HG02943 (cell line): ENCODE measurements at regions not wholly inside any gene's neighbourhood (a gene's known extent, or its start where the extent isn't known, plus 50 kb on each side); places are given as distances from the start of the nearest gene placed in this dataset.

Experiments
- ATAC-seq: cut with Tn5 transposase; IDR thresholded peaks from one replicate; pipeline ENCODE4 v1.9.1; 2021; ENCODE audit warnings: mild to moderate bottlenecking, low read depth, moderate library complexity; ENCODE audit not compliant: unreplicated experiment

DNA sequence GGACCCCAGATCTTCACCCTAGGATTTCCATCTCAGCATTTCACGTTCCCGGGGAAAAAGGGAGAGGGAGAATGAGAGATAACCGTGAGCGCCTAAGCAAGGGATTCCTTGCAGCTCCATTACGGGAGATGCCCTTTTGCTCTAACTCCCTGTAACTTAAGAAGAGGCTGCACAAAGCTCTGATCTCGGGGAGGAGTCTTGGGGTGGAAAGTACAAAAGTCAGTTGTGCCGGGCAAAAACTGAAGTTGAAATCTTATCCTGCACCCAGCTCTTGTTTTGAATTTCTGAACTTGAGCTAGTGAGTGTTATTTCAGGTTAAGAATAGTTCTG is 256.4 kb upstream of the SOX21 start:
- ATAC-seq: no peak

DNA sequence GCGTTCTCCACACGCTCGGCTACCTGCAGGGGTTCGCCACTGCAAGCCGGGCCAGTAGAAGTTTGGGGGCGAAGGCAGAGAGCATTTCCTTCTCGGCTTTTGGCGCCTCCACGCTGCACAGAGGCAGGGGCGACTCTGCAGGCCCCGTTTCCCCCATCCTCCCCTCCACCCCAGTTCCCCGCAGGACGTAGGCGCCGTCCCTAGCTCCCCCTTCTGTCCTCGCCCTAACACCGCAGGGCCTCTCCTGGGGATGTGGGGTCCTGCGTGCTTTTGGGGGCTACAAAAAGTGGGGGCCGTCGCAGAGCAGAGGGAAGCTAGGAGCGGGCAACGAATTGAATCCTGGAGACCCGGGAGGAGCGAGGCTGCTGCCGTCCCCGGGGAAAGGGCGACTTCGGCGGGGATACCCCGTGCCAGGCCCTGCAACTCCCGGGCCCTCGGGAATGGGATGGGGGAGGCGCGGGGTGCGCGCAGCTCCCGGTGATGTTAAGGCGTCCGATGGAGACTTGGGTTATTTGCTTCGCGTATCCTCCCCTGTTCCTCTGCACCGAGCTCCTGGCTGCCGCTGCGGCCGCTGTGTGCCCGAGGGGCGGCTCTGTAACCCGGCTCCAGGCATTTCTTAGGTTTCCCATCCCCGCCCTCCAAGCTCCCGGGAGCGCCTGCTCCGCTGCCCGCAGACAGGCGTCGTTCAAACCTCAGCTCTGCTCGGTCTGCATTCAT is 255.9 kb upstream of the SOX21 start:
- no peak for ATAC-seq

DNA sequence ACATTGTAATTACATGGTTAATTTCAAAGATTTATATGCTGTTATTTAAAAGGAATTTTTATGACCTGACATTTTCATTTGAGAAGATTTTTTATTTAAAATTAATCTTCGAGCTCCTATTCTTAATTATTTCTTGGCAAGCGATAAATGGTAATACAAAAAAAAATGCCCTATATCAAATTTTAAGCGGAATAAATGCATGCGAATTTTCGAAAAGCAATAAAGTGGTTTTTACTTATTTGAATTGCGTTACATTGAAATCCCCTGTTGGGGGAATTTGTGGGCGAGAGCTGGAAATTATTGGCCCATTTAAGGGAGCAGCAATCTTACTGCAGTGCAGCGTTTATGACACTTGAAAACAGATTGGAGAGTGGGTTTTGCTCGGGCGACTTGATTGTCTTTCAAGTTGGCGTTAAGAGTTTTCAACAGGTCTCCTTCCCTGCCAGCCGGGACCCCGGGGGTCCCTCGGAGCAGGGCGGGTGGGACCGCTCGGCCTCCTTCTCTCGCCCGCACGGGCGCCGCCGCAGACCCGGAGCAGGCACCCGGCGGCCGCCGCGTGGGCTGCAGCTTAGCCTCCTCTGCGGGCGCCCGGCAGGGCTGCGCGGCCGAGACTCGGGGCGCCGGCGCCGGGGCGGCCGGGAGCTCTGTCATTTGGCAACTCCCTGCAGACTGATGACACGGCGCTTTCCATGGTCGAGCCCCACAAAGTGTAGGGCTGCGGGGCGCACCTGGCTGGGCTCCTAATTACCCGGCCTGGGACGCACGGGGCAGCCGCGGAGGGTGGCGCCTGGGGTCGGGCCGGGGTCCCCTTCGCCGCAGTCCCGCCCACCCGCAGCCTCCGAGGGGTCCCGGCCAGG is 255.1 kb upstream of the SOX21 start:
- ATAC-seq: no peak

DNA sequence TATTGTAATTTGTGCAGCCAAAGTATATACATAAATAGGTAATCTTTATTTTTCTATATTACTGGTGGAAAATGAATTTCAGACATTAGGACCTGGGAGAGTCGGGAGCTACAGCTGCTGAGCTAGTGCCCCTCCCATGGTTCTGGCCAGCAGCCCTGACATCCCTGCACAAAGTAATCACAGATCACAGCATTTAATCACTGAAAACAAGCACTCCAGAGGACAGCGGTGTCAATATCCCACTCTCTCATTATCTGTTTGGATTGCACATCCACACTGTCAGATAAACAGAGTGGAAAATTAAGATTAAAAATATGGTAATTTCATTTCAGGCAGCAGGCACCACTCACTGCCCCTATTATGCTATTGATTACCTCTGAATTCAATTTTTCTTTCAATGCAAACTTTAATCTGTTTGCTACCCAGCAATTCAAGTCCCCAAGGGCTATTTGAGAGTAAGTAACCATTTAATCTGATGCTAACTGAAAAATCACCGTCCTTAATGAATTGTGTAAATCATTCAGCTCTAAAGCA is 254.1 kb upstream of the SOX21 start:
- ATAC-seq: no peak

DNA sequence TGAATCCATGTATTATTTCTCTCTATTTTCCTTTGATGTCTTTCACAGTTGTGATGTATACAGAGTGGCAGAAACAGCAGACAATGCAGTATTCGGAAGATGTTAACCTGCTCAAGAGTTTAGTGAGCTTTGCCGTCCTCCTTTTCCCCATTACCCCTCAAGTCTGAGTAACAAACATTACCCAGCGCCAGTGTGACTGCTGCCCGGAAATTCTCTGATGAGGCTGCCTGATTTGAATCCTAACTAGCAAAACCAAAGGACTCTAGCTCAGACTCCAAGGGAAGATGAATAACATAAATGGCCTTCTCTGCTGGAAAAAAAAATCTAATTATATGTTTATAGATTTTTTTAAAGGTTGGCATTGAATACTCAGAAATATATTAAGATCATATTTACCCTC is 247.3 kb upstream of the SOX21 start:
- no peak for ATAC-seq

DNA sequence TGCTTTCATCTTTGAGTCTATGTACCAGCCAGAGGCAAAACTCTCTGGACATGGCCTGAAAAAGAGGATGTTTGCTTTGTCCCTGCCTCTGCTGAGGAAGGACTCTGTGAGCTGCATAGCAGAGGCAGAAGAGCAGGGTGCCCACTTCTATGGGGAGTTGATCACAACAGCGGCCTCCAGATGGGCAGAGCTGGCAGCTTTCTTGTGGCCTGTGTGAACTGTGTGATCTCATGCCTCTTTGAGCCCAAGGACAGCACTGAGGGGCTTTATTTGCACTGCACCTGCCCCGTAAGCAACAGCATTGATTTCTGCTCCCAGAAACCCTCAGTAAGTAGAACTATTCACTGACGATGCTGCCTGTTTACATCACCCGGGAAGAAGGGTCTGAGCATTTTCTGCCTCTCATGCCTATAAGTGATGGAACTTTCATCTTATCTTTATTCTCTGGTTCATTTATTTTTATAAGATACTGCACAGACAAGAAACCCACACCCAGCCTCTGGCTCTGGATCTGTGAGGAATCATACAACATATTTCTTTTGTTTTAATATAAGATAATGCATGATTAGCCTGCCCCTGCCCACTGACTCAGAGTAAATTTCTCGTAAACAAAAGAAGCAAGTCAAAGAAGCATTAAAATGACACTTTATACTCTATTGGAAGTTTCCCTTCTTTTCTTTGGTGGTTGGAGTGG is 244.2 kb upstream of the SOX21 start:
- no peak for ATAC-seq

DNA sequence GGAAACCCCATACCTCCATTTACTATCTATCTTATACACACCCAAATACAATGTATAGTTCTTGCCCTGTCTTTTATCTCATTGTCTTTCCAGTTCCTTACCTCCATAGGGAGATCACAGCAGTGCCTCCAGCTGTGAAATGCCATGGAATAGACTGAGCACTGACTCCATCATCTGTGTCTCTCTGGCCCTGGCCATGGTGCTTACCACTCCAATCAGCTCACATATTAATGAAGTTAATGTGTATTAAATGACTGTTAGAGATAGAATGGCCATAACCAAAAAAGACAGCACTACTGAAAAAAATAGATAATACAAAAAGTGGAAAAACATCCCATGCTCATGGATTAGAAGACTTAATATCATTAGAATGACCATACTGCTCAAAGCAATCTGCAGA is 240.4 kb upstream of the SOX21 start:
- no peak for ATAC-seq

DNA sequence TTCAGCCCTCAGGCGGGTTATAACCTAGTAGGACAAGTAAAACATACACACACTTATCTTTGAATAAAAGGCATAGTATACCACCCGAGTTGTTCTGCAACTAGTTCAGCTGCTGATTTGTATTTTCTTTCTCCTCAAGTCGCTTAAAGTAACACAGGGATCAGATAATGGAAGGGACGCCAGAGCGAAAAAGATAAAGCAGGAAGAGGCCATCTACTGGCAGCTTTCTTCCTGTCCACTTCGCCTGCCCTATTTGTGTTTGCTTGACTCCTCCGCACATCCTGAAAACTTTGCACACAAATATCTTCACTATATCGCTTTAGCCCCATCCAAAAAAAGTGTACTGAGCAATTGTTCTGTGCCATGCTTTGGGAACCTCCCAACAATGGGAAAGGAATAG is 238.0 kb upstream of the SOX21 start:
- no peak for ATAC-seq

DNA sequence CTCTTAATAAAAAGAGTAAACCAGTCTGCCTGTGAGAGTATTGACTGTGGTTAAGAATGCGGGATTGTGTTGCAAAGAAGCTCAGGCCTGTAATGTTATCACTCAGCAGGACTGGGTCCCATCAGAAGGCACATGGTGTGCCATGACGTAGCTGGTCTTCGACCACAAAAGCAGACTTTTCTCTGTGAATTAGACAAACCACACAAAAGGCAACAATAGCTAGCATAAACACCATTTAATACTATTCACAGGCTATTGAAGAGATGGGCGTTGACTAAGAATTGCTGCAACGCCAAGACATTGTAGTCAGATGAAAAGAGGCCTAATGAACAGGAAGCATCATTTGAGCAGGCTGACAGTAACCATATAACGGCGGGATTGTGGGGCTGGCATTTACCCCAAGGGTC is 235.6 kb upstream of the SOX21 start:
- ATAC-seq: no peak

DNA sequence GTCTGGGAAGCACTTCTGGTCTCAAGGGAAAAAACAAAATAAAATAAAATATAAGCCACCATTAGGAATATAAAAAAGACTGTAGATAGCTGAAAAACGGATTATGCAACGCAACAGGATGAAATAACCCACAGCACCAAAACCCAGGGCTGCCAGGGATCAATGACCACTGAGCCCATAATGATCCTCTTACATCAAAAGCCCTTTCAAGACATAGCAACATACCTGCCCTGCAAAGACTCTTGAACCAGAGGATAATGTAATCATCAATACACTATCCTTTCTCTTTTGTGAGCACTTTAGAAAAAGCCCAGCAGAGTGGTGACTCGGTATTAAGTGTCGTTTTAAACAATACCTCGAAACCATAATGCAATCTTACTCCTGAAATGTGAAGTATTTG is 235.0 kb upstream of the SOX21 start:
- ATAC-seq: no peak

DNA sequence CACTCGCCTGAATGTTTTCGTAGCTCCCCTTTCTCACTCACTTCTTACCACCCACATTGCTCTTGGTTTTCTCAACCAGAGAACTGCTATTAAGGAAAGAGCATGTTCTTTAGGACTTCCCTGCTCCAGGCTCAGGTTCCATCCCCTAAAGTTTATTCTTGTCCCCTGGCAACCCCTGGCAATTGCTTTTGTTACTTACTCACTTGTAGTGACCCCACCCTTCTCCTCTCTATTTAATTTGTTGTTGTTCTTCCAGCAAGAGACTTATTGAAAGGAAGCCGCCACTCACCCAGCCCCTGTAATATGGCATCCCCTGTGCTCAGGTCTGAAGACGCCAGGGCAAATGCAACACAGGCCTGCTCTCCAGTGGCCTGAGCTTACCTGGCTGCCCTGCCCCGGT is 233.7 kb upstream of the SOX21 start:
- no peak for ATAC-seq

DNA sequence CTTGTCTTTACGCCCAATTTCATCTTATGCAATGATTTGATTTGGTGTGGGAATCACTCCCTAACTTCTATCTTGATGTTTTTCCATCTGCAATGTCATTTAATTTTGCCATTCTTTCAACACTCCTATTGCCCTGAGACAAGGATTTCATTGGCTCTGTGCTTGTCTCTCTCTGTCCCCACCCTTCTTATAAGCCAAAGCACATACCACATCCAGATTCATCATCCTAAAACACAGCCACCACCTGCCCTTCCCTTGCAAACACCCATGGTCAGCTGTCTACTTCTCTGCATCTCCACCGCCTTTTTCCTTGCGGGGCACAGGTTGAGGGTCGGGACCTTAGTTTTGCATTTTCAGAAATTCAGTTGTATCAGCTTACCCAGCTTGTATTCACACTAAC is 225.8 kb upstream of the SOX21 start:
- ATAC-seq: no peak

DNA sequence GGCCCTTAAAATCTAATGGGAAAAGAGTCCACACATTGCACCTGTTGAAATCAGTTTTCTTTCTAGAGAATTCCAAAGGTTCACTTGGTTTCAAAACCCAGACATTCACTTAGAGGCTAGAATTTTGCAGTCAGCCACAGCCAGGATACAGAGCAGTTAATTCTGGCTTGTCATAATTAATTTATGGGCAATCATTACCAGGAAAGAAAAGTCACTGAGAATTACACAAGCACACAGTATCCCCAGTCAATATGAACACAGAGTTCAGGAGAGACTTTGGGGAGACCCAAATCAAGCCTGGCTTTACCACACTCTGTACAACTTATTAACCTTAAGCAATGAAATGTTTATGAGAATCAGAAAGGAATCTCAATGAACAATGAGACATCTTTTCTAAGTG is 224.3 kb upstream of the SOX21 start:
- ATAC-seq: no peak

DNA sequence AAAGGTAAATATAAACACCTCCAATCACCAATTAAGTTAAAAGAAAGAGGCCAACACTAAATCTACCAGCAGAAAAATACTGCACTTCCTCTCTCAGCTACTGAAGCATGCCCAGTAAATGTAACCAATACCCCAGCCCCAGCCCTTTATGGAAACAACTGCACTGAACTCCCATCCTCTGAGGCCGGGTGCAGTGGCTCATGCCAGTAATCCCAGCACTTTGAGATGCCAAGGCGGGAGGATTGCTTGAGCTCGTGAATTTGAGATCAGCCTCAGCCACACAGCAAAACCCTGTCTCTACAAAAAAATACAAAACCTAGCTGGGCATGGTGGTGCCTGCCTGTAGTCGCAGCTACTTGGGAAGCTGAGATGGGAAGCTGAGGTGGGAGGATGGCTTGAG is 221.6 kb upstream of the SOX21 start:
- no peak for ATAC-seq

DNA sequence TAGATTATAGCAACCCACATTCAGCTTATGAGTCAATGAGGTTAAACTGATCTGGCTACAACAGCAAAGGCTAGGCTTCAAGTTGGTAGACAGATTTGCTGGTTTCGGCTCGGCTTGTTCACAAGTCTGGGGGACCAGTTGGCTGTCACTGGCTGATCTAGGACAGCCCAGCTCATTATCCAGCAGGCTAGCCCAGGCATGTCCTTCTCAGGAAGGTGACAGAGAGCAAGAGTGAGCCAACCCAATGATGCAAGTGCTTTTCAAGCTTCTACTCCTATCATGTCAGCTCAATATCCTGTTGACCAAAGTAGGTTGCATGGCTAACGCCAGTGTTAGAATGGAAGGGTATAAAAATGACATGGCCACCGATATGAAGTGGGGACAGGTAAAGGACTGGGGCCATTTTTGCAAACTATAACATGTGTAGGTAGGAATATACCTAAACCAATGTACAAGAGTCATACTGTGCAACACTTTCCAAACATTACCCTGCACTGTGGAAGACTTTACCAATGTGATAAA is 220.9 kb upstream of the SOX21 start:
- ATAC-seq: no peak

DNA sequence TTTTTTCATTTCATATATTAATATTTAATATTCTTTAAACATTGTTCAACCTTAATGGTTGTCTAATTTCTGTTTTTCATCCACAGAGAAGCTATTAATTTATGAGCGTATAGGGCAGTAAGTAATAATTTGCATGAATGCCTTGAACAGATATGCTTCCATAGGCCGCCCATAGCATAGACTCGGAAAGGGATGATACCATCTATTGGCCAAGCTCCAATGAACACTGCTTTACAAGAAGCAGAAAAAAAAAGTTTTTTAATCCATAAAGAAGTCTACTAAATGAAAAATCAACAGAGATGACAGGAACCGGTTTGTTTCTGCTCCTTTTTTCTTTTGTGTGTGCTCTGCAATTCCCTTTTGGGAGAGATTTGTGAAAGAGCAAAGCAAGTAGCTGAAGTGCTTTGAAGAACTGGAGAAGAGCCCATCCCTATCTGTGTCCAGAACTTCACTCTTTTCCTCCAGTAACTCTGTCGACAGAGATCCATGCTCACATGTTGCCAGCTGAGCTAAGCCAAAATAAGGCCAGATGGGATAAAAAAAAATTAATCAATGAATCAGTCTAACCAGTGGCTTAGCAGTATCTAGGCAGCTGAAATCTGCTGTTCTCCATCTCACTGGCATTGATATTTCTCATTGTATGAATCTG is 215.9 kb upstream of the SOX21 start:
- no peak for ATAC-seq

DNA sequence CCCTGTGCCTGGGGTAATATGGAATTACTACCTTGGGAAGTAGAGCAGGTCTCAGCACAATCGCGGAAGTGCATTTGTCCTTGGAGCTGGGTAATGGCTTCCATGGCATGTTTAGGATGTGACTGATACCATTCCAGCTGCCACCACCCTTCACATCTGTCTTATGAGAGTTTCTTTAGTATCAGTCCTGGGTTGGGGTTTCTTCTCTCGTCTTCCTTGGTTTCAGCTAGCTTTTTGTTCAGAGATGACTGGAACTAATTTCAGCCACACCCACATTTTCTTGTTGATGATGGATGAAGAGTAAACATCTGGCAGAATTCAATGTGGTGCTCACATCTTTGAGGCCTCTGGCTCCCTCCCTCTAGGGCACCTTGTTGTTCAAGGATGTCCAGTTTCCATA is 212.9 kb upstream of the SOX21 start:
- ATAC-seq: no peak

DNA sequence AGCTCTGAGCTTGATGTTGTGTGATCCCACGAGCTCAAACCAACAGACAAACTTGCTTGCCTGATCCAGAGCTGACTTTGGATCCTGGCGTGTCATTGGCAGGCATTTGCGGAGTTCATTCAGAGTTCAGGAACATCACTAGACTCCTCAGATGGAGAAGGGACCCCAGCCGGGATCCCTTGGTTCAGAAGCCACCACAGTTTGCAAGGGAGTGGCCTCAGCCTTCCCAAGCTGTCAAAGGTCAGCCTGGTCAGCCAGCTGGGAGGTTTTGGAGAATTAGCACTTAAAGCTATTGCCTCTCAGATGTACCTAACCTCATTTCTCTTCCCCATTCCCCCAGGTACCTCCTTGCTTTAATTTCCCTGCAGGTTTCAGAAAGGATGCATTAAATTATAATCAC is 208.8 kb upstream of the SOX21 start:
- no peak for ATAC-seq

DNA sequence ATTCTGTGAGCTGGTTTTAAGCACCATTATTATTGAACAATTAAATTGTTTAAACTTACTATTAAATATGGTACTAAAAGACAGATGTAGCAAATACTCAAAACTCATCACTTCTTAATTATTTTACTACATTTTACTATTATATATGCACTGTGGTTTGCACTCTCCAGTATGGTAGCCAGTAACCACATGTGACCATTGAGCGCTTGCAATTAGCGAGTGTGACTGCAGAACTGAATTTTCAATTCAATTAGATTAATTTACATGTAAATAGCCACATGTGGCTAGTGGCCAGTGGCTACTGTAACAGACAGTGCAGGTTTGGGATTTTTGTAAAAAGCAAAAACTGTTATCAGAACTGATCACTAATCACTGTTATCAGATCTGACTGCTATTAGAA is 208.2 kb upstream of the SOX21 start:
- ATAC-seq: no peak

DNA sequence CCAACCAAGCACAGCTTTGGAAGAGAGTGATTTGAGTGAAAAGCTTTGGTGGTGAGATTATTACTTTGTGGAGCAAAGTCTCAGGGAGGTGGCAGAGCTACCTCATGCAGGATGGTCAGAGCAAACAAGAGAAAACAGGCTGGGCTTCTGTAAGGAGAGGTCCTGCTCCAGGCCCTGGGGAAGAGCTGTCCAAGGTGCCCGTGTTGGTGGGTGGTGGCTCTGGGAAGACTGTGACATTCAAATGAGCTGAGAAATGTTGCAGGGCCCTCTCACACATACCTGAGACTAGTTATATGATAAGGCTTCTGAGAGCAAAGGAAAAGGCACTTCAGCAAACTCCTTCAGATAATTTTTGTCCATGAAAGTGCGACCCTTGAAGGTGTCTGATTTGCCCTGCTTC is 205.5 kb upstream of the SOX21 start:
- no peak for ATAC-seq

DNA sequence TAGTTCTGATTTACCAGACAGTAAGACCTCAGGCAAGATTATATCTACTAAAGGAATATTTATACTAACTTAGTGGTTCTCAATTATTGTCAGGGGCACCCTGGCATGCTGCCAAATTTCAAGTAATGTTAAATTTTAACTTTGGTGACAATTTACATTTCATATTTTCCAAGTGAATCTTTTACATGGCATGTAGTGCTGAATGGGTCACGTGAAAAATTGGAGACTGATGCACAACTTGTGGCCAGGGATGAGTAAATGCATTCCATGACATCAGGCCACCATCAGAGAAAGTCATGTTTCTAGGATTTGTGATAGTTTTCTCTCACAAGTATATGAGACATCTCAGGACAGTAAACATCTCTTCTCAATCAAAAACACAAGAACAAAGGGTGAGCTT is 202.6 kb upstream of the SOX21 start:
- ATAC-seq: no peak
